MM.1S (cell line): ENCODE measurements at regions not wholly inside any gene's neighbourhood (a gene's known extent, or its start where the extent isn't known, plus 50 kb on each side); places are given as distances from the start of the nearest gene placed in this dataset.

ENCODE experiments used
- DNase-seq: peaks from one replicate; pipeline ENCODE4 v3.0.0-alpha.2; 2015
- H2AFZ ChIP-seq: fragments of 300-600 bp; sonication (generic); 2 replicates; pipeline ENCODE4 v1.6.0; 2016; ENCODE audit warnings: antibody characterized with exemption, low read length
- H3F3A ChIP-seq: fragments of 300-600 bp; sonication (generic); 2 replicates; pipeline ENCODE4 v1.6.1; 2016; ENCODE audit warnings: mild to moderate bottlenecking, antibody characterized with exemption, low read length, moderate library complexity, mixed read lengths; ENCODE audit not compliant: insufficient read depth
- H3K27ac ChIP-seq: fragments of 300-600 bp; sonication (generic); 2 replicates; pipeline ENCODE4 v1.5.1; 2016; ENCODE audit warnings: mild to moderate bottlenecking, low read length
- H3K27me3 ChIP-seq: fragments of 300-600 bp; sonication (generic); replicated peaks from 2 replicates; pipeline ENCODE4 v1.6.0; 2016; ENCODE audit warnings: low read length; ENCODE audit not compliant: insufficient read depth
- H3K36me3 ChIP-seq: fragments of 300-600 bp; sonication (generic); replicated peaks from 2 replicates; pipeline ENCODE4 v1.6.1; 2016; ENCODE audit warnings: mild to moderate bottlenecking, low read length, mixed read lengths; ENCODE audit not compliant: insufficient read depth
- H3K4me1 ChIP-seq: fragments of 300-600 bp; sonication (generic); 2 replicates; pipeline ENCODE4 v1.6.1; 2016; ENCODE audit warnings: low read length, mixed read lengths
- H3K4me2 ChIP-seq: fragments of 300-600 bp; sonication (generic); 2 replicates; pipeline ENCODE4 v1.6.0; 2016; ENCODE audit warnings: low read depth, low read length
- H3K4me3 ChIP-seq: fragments of 300-600 bp; sonication (generic); 2 replicates; pipeline ENCODE4 v1.5.1; 2016; ENCODE audit warnings: low read length, mixed read lengths
- H3K79me2 ChIP-seq: fragments of 300-600 bp; sonication (generic); 2 replicates; pipeline ENCODE4 v1.6.1; 2016; ENCODE audit warnings: mixed run types, low read length, mixed read lengths
- H3K9ac ChIP-seq: fragments of 300-600 bp; sonication (generic); 2 replicates; pipeline ENCODE4 v1.6.1; 2016; ENCODE audit warnings: low read length, mixed read lengths
- H3K9me2 ChIP-seq: fragments of 300-600 bp; sonication (generic); replicated peaks from 2 replicates; pipeline ENCODE4 v1.6.1; 2016; ENCODE audit warnings: mild to moderate bottlenecking, low read length, mixed read lengths; ENCODE audit not compliant: insufficient read depth
- H3K9me3 ChIP-seq: fragments of 300-600 bp; sonication (generic); replicated peaks from 2 replicates; pipeline ENCODE4 v1.6.1; 2016; ENCODE audit warnings: mild to moderate bottlenecking, low read length, mixed read lengths; ENCODE audit not compliant: insufficient read depth
- H4K20me1 ChIP-seq: fragments of 300-600 bp; sonication (generic); 2 replicates; pipeline ENCODE4 v1.6.1; 2016; ENCODE audit warnings: mild to moderate bottlenecking, low read length, moderate library complexity, mixed read lengths; ENCODE audit not compliant: insufficient read depth
- EZH2 ChIP-seq: fragments of 300-600 bp; sonication (generic); optimal IDR thresholded peaks from 2 replicates; pipeline ENCODE3; 2017; ENCODE audit warnings: low read depth, mild to moderate bottlenecking, antibody characterized with exemption, low read length, mixed read lengths
- EZH2phosphoT487 ChIP-seq: fragments of 300-600 bp; sonication (generic); IDR thresholded peaks from 2 replicates; pipeline ENCODE4 v1.6.1; 2018; ENCODE audit warnings: antibody characterized with exemption, low read length
- TF ChIP-seq, protein P1 (sequence below): fragments of 300-600 bp; sonication (generic); IDR thresholded peaks from 2 replicates; pipeline ENCODE4 v1.5.1; 2016; ENCODE audit warnings: antibody characterized with exemption, low read length, mixed read lengths

- H3K27ac ChIP-seq: no peak overlapping the region
- H3K4me2 ChIP-seq: no peak overlapping the region
- H3K4me1 ChIP-seq: no peaks in the 10 kb centered on the region
- no peaks in the 10 kb centered on the region for H3K27me3 ChIP-seq
- H4K20me1 ChIP-seq: no peaks in the 10 kb centered on the region
- TF ChIP-seq, protein P1, sequence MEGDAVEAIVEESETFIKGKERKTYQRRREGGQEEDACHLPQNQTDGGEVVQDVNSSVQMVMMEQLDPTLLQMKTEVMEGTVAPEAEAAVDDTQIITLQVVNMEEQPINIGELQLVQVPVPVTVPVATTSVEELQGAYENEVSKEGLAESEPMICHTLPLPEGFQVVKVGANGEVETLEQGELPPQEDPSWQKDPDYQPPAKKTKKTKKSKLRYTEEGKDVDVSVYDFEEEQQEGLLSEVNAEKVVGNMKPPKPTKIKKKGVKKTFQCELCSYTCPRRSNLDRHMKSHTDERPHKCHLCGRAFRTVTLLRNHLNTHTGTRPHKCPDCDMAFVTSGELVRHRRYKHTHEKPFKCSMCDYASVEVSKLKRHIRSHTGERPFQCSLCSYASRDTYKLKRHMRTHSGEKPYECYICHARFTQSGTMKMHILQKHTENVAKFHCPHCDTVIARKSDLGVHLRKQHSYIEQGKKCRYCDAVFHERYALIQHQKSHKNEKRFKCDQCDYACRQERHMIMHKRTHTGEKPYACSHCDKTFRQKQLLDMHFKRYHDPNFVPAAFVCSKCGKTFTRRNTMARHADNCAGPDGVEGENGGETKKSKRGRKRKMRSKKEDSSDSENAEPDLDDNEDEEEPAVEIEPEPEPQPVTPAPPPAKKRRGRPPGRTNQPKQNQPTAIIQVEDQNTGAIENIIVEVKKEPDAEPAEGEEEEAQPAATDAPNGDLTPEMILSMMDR: no peak
- TF ChIP-seq EZH2 (no peak), EZH2phosphoT487 (no peak)
- H2AFZ ChIP-seq: no peak overlapping the region
- H3K9me3 ChIP-seq: no peaks in the 10 kb centered on the region
- H3K9me2 ChIP-seq: no peaks in the 10 kb centered on the region
- H3K9ac ChIP-seq: no peak overlapping the region
- H3K79me2 ChIP-seq: no peaks in the 10 kb centered on the region
- H3F3A ChIP-seq: no peaks in the 10 kb centered on the region
- H3K36me3 ChIP-seq: no peaks in the 10 kb centered on the region
- no peak for DNase-seq
- H3K4me3 ChIP-seq: no peak overlapping the region
Observed at GRCh38 chr10:84571146-84571545, 242.8 kb downstream of the CCSER2 start.

DNA sequence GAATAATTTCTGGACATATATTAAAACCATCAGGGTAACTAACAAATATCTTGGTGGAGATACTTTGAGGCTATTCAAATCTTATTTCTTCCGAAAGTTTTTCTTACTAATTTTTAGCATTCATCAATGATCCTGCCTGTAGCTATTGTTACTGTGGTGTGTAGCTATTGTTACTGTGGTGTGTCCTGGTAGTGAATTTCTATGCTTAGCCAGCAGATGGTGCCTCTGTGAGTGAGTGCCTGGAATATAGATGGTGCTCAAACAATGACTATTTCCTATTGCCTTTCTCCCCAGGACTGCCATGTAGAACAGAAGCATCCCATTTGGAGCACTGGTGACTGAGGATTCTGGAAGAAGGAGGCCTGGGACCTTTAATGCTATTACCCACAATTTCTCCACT, 245.7 kb downstream of the CCSER2 start:
- no peaks in the 10 kb centered on the region for H3K9me2 ChIP-seq
- H3K79me2 ChIP-seq: no peaks in the 10 kb centered on the region
- no peaks in the 10 kb centered on the region for H4K20me1 ChIP-seq
- H3K27me3 ChIP-seq: no peaks in the 10 kb centered on the region
- H3K4me3 ChIP-seq: no peak overlapping the region
- no peak overlapping the region for H3K27ac ChIP-seq
- H3K9me3 ChIP-seq: no peaks in the 10 kb centered on the region
- TF ChIP-seq EZH2 (no peak), EZH2phosphoT487 (no peak)
- TF ChIP-seq, protein P1: 0 out of 2 replicates have a peak, but pooled peaks have one; percentile 4
- H3K4me1 ChIP-seq: no peaks in the 10 kb centered on the region
- DNase-seq: no peak
- H3K36me3 ChIP-seq: no peaks in the 10 kb centered on the region
- H3K9ac ChIP-seq: no peak overlapping the region
- H3F3A ChIP-seq: no peaks in the 10 kb centered on the region
- no peak overlapping the region for H3K4me2 ChIP-seq
- H2AFZ ChIP-seq: no peak overlapping the region

DNA sequence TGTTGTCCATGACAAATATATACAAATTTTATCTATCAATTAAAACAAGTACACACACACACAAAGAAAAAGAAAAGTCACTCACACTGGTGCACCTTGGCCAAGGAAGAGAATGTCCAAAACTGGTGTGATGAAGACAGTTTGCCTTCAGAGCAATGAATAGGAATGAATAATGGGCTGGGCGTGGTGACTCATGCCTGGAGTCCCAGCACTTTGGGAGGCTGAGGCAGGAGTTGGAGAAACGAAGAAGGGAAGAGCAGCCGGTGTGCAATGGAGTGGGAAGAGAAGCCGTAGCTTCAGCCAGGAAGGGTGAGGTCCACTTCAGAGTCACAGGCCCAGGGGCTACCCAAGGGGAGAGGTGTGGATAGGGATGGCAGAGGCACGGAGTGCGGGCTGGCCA, 253.6 kb downstream of the CCSER2 start:
- Histone ChIP-seq H3K4me3 (no peak overlapping the region), H4K20me1 (no peaks in the 10 kb centered on the region), H3K27ac (no peak overlapping the region), H3K9ac (no peak overlapping the region), H3K27me3 (no peaks in the 10 kb centered on the region), H3K9me3 (no peaks in the 10 kb centered on the region), H3K4me1 (no peaks in the 10 kb centered on the region), H3K79me2 (no peaks in the 10 kb centered on the region), H2AFZ (no peak overlapping the region), H3K4me2 (no peak overlapping the region), H3K36me3 (no peaks in the 10 kb centered on the region), H3F3A (no peaks in the 10 kb centered on the region), H3K9me2 (no peaks in the 10 kb centered on the region)
- no peak for TF ChIP-seq EZH2phosphoT487
- TF ChIP-seq, protein P1: no peak
- no peak for DNase-seq

DNA sequence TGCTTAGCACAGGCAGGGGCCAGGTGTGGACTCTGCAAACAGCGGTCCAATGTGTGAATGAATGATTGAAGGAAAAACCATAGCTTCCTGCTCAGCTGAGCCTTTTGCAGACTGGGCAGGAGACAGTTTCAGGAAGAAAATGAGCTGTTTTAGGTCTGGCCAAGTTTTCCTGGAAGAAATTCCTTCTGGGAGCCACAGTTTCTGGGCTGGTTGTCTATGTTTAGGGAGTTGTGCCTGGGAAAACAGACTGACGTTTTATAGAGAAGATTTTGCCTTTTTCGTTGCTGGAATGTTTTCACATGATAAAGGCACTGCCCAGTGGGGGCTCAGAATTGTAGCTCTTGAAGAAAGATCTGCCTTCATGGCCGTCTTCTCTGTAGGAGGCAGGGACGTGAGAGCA, 255.1 kb downstream of the CCSER2 start:
- Histone ChIP-seq H2AFZ (no peak overlapping the region), H3F3A (no peaks in the 10 kb centered on the region), H3K9ac (no peak overlapping the region), H3K27me3 (no peaks in the 10 kb centered on the region), H3K79me2 (no peaks in the 10 kb centered on the region), H3K4me3 (no peak overlapping the region), H3K4me2 (no peak overlapping the region), H3K4me1 (no peaks in the 10 kb centered on the region), H4K20me1 (no peaks in the 10 kb centered on the region), H3K9me2 (no peaks in the 10 kb centered on the region), H3K9me3 (no peaks in the 10 kb centered on the region), H3K36me3 (no peaks in the 10 kb centered on the region), H3K27ac (no peak overlapping the region)
- TF ChIP-seq EZH2: no peak
- TF ChIP-seq, protein P1: no peak
- no peak for TF ChIP-seq EZH2phosphoT487
- no peak for DNase-seq
